ENCODE measurements at regions not wholly inside any gene's neighbourhood (a gene's known extent, or its start where the extent isn't known, plus 50 kb on each side); places are given as distances from the start of the nearest gene placed in this dataset.
"Not testable (repeated sequence)": the region's sequence is repeated elsewhere in the genome, so short reads cannot be mapped to it uniquely, and the experiment has no call there.

GRCh38 chr14:106460916-106461315 is 934.5 kb downstream of the TMEM121 start:
- no peak for DNase-seq

- DNase-seq = not testable (repeated sequence)
Observed at GRCh38 chr14:106466483-106466882, 940.1 kb downstream of the TMEM121 start.

- DNase-seq = not testable (repeated sequence)
Observed at GRCh38 chr14:106468869-106469268, 942.5 kb downstream of the TMEM121 start.

GRCh38 chr14:106470028-106470427 is 943.6 kb downstream of the TMEM121 start:
- DNase-seq = not testable (repeated sequence)

GRCh38 chr14:106474261-106475028 is 948.1 kb downstream of the TMEM121 start:
- DNase-seq = not testable (repeated sequence)

GRCh38 chr14:106475214-106475613 is 948.8 kb downstream of the TMEM121 start:
- DNase-seq = not testable (repeated sequence)

GRCh38 chr14:106477600-106477999 is 951.2 kb downstream of the TMEM121 start:
- DNase-seq = not testable (repeated sequence)

- not testable (repeated sequence) for DNase-seq
Observed at GRCh38 chr14:106480287-106480686, 953.9 kb downstream of the TMEM121 start.

GRCh38 chr14:106482213-106482612 is 955.8 kb downstream of the TMEM121 start:
- not testable (repeated sequence) for DNase-seq

- no peak for DNase-seq
Observed at GRCh38 chr14:106487600-106487999, 961.2 kb downstream of the TMEM121 start.

- peak; percentile 20 to 39 for DNase-seq
Observed at GRCh38 chr14:106488291-106488690, 961.9 kb downstream of the TMEM121 start.

GRCh38 chr14:106489112-106489881 is 962.9 kb downstream of the TMEM121 start:
- no peak for DNase-seq

- DNase-seq = no peak
Observed at GRCh38 chr14:106490442-106490841, 964.1 kb downstream of the TMEM121 start.

- DNase-seq = peak; percentile 6 to 10
Observed at GRCh38 chr14:106491851-106492250, 965.5 kb downstream of the TMEM121 start.

GRCh38 chr14:106493962-106494823 is 967.8 kb downstream of the TMEM121 start:
- peak; percentile 19 to 30 for DNase-seq

GRCh38 chr14:106500571-106500970 is 974.2 kb downstream of the TMEM121 start:
- no peak for DNase-seq

- DNase-seq = no peak
Observed at GRCh38 chr14:106501898-106502297, 975.5 kb downstream of the TMEM121 start.

- DNase-seq = peak; percentile 45 to 56
Observed at GRCh38 chr14:106505366-106505765, 979.0 kb downstream of the TMEM121 start.

GRCh38 chr14:106506881-106507305 is 980.5 kb downstream of the TMEM121 start:
- no peak for DNase-seq

- DNase-seq = no peak
Observed at GRCh38 chr14:106507354-106507753, 981.0 kb downstream of the TMEM121 start.

- no peak for DNase-seq
Observed at GRCh38 chr14:106508216-106508615, 981.8 kb downstream of the TMEM121 start.

GRCh38 chr14:106509176-106509575 is 982.8 kb downstream of the TMEM121 start:
- no peak for DNase-seq

GRCh38 chr14:106509807-106510206 is 983.4 kb downstream of the TMEM121 start:
- no peak for DNase-seq

Data from inflammatory macrophage (primary cell).